NCI-H82 treated with DMSO at 0.1 percent for 48 hours (cell line): ENCODE measurements at regions not wholly inside any gene's neighbourhood (a gene's known extent, or its start where the extent isn't known, plus 50 kb on each side); places are given as distances from the start of the nearest gene placed in this dataset.
"Not testable (repeated sequence)": the region's sequence is repeated elsewhere in the genome, so short reads cannot be mapped to it uniquely, and the experiment has no call there.

ENCODE experiments used
- DNase-seq: peaks from one replicate; lab custom pipeline; 2025; ENCODE audit not compliant: unreplicated experiment; lab: John Stamatoyannopoulos, UW

DNA sequence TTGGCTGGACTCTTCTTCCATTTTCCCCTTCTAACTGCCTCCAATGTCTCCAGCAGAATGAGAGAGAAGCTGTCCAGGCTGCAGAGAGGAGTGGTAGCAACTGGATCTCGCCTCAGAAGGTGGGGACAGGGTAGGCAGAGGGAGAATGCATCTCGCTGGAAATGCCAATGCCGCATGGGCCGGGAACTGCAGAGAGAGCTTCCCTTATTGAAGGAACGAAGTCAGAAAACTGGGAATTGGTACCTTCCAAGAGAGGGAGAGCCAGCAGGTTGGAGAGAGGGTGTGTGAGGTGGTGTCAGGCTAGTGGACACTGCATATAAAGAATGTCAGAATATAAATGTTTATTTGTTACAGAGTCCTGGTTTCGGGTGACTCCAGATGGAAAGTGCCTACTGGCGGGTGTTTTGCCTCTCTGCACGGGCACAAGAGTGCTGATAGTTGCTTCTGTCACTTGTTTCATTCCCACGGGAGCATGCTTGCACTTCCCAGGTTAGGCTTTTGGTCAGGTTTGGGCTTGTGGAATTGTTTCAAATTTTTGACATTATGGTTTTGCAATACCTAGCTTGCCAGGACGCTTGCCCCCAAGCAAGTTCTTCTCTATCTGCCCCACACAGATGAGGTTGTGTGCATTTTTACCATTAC lies 156.8 kb upstream of the STS start:
- no peak for DNase-seq

DNA sequence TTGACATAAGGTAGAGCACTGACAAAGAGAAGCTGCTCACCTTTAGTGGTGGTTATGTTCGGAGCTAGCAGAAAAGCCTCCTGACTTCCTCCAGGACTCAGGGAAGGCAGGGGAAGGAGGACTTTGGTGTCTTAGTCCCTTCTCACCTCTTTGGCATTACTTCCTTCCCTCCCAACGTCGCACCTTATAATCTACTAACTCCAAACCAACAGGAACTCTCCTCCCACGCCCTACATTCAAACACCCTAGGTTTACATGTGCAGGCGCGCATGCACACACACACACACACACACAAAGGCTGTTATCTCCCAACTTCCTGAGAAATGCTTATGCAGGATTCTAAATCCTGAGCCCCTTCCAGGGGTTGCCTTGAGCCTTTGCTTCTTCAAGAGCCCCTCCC lies 157.7 kb upstream of the STS start:
- no peak for DNase-seq

DNA sequence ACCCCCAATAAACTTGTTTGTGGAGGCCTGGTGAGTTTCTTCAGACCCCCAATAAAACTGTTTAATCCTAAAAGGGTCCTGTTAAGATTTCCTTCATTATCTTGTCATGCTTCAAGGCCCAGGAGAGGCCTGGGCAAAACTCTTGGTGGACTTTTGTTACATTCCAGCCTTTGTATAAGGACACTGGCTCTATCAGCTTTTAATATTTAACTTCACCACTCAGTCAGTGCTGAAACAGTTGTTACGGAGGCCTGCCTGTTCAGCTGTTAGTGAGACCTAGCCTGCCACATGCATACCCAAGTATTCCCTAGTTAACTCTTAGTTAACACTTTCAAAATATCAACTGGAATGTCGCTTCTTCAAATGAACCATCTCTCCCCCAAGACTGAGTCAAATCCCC lies 158.8 kb upstream of the STS start:
- DNase-seq = not testable (repeated sequence)

DNA sequence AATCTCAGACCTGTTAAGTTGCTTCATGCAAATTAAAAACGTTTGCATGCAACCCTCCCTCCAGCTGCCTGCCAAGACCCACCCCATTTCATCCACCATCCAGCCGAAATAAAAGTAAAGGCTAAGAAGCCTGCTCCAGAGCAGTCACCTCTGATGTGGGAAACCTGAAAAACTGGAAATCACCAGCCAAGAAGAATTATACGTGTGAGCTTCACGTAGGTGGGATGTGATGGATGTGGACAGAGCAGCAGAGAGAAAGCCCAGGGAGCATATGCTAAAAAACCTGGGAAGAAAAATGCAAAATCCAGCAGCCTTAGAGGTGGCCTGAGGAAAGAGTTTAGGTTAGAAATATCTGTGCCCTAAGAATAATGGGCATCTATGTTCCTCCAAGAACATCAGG lies 160.6 kb upstream of the STS start:
- DNase-seq = no peak

DNA sequence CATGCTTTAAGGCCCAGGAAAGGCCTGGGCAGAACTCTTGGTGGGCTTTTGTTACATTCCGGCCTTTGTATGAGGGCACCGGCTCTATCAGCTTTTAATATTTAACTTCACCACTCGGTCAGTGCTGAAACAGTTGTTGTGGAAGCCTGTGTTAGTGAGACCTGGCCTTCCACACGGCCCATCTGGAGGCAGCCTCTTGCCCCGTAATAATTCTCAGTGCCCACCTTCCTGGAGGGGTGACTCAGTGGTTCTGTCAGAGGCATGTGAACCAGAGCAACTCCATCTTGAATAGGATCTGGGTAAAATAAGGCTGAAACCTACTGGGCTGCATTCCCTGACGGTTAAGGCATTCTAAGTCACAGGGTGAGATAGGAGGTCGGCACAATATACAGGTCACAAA lies 162.0 kb upstream of the STS start:
- no peak for DNase-seq

DNA sequence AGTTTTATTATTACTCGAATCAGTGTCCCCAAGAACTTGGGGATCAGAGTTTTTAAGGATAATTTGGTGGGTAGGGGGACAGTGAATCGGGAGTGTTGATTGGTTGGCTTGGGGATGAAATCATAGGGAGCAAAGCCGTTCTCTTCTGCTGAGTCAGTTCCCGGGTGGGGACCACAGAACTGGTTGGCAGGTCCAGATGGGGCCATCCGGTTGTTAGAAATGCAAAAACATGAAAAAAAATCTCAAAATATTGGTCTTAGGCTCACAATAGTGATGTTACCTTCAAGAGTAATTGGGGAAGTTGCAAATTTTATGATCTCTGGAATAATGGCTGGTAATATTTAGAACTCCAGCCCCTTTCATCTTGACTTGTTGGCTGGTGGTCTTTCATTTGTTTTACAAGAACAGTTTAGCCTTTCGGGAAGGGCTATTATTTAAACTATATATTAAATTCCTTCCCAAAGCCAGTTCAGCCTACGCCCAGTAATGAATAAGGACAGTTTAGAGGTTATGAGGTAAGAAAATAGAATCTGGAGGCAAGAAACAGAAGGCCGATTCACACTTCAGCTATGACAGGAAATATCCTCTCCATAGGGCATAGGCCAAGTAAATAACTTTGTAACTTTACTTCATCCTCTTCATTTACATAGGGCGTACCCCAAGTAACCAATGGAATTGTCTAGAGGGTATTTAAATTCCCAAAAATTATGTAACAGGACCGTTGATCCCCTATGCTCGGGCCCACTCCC lies 164.1 kb upstream of the STS start:
- DNase-seq = no peak

DNA sequence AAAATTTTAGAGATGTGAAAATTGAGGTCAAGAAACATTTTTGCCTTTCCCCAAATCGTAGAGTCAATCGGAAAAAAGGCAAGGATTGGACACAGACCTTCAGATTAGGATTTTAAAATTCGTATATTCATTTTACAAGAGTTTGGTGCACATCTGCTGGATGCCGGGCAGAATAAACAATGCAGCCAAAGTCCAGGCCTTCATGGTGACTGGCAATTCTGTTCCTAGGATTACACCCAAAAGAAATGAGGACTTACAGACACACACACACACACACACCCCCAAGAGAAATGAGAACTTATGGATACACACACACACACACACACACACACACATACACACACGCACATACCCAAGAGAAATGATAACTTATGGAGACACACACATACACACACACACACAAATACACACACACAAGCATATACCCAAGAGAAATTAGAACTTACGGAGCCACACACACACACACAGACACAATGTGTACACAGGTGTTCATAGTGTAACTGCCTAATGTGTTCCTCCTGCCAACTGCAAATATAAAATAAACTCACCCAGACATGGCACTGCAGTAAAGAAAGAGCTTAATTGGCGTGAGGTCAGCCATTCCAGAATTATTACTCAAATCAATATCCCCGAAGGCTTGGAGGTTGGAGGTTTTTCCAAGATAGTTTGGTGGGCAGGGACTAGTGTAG lies 165.7 kb upstream of the STS start:
- DNase-seq = no peak

DNA sequence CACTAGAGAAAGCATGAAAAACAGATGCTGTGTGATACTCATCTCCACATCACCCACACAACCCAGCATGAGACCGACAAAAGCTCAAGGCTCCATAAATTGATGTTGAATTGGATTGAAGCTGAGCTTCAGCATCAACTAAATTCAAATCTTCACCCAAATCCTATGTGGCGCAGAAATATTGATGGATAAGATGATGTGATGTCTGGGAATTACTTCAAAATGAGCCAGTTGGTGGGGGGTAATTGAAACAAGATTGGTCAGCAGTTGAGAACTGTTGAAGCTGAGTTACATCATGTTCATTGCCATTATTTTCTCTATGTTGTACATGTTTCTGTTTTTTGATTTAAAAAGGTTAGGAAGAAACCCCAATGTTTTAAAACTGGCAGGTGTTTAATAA lies 166.5 kb upstream of the STS start:
- DNase-seq = no peak

DNA sequence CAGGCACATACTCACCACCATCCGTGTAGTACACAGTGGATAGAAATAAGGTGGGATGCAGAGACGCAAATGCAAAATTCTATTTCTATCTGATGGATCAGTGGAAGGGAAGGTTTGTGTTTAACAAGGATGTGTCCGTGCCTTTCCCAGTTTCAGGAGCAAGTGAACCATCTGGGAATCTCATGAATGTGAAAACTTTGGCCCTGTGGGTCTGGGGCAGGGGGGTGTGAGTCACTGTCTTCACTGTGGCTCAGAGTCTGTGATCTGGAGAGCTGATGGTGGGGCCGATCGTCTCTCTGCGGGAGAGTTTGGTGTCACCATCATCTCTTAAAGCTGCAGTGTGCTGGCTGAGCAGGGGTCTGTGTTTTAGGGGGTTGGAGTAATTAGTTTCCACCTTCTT lies 179.3 kb upstream of the STS start:
- no peak for DNase-seq

DNA sequence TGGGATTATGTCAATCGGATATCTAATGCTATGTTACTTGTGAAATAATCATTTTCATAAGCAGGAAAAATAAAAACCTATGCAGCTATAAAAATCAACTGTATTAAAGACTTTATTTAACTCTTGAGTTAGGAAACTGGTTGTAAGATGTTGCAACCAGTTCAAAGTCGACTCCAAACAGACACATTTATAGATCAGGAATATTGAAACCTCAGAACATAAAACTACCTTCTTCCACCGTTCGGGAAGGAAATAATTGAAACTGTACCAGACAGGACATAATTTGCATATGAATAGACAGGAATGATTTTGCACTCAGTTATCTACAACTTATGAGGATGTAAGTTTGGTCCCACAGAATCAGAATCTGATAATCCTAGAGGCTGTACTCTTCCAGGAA lies 181.8 kb upstream of the STS start:
- DNase-seq = no peak

DNA sequence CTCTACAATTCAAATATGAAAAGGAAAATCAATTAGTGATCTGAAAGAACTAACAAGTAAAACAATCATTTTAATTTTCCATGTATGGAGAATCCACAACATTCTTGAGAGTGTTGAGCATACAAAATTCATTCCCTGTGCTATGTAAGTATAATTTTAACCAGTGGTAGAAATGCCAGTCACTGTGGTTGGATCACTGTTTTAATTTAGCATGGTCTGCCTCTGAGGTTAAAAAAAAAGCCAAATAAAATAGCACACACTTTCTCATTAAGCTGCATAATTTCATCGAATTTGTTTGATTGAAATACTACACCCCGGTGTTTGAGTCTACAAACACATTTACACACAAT lies 185.5 kb upstream of the STS start:
- no peak for DNase-seq

DNA sequence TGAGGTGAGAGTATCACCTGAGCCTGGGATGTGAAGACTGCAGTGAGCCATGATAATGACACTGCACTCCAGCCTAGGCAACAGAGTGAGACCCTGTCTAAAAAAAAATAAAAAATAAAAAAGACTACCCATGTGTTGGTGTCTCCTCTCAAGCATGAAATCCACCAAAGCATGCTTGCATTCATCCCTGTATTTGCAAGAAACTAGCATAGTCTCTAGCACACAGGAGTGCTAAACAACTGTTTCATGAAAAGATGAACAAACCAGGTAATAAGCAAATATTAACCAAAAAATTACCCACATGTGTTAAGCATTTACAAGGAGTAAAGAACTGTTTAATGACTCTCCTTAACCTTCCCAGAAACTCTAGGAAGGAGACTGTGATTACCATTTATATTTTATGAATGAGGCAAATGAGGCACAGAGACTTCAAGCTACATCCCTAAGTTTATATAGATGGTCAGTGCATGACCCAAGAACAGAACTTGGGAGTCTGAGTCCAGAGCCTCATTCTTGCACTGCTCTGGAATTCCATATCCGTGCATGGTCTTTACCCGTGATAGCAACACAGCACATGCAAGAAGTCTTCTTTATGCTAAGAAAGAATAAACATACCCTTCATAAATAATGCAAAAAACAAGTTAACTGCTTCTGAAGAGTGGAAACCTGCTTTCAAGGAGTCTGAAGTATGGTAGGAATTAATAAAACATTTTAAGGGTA lies 186.1 kb upstream of the STS start:
- no peak for DNase-seq

DNA sequence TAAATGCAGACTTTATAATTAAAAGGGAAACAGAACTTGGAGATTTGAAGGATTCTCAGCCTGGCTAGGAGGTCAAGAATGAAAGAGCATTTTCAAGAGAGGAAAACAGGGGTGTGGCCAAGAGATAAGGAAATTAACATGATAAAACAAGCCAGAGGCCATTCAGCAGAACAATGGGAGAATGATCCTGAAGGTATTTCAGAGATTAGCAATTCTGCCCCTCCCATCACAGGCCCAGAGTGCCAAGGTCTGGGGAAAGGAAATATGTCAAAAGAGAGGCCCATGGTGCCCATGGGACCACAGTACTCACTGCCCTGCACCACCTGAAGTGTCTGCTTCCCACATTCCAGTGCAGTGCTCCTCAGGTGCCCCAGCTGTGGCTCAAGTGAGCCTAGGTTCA lies 188.5 kb upstream of the STS start:
- no peak for DNase-seq

DNA sequence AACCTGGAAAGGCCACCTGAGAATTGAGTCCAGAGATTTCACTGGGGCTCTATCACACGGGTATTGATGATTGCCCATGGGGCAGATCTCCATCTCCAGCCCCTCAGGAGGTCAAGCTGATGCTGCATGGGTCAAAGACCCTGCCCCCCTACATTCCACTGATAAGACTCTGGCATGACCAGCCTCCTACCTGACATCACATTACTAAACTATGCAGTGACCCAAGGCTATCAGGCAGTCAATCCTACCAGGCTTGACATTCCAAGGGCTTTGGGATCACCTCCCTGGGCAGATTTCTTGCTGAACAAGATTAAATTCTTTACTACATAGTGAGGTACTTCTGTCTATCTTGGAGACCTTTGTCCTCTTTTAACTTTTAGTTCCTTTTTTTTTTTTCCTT lies 192.7 kb upstream of the STS start:
- no peak for DNase-seq

DNA sequence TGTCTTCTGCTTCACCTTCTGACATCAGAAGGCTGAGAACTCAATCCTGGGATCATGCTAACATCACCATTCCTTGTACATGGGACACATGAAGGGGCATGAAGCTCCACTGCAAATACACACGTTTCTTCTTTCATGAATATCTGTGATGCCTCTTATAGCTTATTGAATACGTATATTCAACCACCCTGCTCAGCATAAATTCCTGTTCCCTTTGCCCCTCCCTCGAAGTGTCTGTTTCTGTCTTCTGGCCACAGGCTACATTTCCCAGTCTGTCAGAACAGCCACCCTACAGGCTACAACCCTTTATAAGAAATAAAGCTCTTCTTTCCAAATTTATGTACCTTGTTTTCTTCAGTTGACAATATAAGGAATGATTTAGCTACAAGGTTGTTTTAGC lies 201.3 kb upstream of the STS start:
- no peak for DNase-seq

DNA sequence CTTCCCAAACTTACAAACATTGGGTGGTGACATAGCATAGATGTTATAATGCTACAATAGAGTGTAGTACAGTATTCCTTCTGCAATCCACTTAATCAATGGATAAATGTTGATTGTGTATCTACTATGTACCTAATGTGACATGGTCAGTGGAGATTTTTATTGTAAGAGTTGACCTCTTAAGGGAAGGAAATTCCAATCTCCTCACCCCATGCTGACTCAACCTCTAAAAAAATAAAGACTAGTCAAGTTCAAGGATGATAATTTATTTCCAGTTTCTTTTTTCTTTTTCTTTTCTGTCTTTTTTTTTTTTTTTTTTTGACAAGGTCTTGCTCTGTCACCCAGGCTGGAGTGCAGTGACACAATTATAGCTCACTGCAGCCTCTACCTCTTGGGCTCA lies 206.5 kb upstream of the STS start:
- DNase-seq = no peak

DNA sequence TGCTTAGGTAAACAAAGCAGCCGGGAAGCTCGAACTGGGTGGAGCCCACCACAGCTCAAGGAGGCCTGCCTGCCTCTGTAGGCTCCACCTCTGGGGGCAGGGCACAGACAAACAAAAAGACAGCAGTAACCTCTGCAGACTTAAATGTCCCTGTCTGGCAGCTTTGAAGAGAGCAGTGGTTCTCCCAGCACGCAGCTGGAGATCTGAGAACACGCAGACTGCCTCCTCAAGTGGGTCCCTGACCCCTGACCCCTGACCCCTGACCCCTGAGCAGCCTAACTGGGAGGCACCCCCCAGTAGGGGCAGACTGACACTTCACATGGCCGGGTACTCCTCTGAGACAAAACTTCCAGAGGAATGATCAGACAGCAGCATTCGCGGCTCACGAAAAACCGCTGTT lies 214.6 kb upstream of the STS start:
- not testable (repeated sequence) for DNase-seq

DNA sequence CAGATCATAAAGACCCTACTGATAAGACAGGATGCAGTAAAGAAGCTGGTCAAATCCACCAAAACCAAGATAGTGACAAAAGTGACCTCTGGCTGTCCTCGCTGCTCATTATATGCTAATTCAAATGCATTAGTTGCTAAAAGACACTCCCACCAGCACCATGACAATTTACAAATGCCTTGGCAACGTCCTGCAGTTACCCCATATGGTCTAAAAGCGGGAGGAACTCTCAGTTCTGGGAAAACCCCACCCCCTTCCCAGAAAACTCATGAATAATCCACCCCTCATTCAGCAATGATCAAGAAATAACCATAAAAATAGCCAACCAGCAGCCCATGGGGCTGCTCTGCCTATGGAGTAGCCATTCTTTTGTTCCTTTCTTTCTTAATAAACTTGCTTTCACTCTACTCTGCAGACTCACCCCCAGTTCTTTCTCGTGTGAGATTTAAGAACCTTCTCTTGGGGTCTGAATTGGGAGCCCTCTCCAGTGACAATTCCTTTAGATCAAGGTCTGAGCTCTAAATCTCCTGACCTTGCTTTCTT lies 217.1 kb upstream of the STS start:
- DNase-seq = no peak

DNA sequence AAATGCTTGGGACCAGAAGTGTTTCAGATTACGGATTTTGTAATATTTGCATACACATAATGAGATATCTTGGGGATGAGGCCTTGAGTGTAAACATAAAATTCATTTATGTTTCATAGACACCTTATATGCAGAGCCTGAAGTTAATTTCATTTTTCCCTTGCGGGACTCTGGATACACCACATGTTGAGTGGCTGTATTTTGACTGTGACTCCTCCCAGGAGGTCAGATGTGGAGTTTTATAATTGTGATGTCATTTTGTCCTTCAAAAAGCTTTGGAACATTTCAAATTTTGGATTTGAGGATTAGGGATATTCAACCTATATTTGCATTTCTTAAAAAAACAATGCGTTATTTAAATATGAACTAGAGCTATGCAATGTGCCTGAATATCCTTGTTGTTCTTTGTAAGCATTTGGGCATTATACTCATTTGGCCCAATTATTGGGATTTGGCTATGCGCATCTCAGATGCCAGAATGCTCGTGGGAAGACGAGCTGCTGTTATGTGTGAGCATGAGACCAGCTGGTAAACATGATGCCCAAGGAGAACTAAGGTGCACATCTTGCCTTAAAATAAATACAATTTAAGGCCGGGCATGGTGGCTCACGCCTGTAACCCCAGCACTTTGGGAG lies 223.0 kb upstream of the STS start:
- no peak for DNase-seq

DNA sequence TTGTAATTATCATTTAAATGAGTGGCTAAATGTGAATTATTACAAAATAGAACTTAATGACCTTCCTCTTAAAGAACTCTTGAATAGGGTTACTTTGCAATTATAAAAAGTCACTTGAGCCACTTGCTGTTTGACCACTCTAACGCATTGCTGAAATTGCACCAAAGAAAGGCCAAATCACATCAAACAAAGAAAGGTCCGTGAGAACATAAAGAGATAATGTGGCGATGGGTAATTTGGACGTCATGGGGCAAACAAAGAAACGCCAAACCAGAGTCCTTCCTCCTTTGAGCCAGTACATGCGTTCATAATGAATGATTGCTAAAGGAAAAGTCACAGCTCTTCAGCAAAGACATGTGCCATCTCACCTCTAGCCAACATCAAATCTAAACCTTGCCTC lies 229.8 kb upstream of the STS start:
- DNase-seq = no peak

DNA sequence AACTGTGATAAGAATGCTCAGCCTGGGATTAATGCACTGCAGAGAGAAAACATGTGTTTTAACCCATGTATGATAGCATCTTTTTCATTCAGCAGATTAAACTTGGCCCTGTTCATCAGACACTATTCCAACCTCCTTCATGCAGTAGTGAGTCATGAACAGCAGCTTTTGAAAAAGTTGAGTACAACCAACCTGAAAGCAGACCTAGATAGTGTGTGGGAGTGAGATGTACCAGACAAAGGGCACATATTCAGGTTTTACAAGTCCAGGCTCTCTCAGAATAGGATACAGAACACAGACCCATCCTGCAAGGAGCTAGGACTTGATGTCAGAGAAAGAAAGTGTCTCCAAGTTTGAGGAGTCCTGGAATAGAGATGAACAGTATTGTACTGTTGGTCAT lies 237.3 kb upstream of the STS start:
- DNase-seq = no peak
